ENCODE measurements at regions not wholly inside any gene's neighbourhood (a gene's known extent, or its start where the extent isn't known, plus 50 kb on each side); places are given as distances from the start of the nearest gene placed in this dataset.

GRCh38 chr12:93153321-93153720, 224.2 kb upstream of the EEA1 start:
- TF ChIP-seq SP1 (IDR thresholded peaks at IDR 0.05; ENCODE audit: low read depth) (no peak), CTCF (IDR thresholded peaks at IDR 0.05 in 2 of 3, conservative IDR thresholded peaks at IDR 0.05 in 1 of 3; ENCODE audit: borderline replicate concordance in 1 of 3, insufficient read depth in 1 of 3, low read depth in 2 of 3, low read length in 2 of 3) (no peak)
